ENCODE measurements at regions not wholly inside any gene's neighbourhood (a gene's known extent, or its start where the extent isn't known, plus 50 kb on each side); places are given as distances from the start of the nearest gene placed in this dataset.
"Not testable (repeated sequence)": the region's sequence is repeated elsewhere in the genome, so short reads cannot be mapped to it uniquely, and the experiment has no call there.

DNA sequence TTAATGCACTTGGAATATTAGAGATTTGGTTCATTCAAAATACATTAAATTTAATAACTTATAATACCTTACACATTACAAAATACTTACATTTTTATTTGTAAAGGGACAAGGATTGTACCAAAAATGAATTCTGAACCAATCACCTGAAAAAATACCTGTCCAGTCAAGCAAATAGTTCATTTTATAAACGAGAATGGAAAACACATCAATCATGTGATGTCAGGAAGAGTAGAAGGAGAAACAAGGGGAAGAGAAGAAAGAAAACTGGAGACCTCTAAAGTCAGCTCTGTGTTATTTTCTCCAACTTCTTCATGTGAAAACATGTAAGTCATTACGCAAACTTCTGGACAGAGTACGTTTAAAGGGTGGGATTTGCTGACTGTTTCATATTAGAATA is 989.0 kb upstream of the NUDT12 start:
- DNase-seq (no peak), ATAC-seq (no peak)
- intact Hi-C loops (cut with DNase I) = no loop called here
- no peak overlapping the region for H3K27ac ChIP-seq
- no peaks in the 10 kb centered on the region for H3K27me3 ChIP-seq
- no peak overlapping the region for H3K4me3 ChIP-seq
- no peaks in the 10 kb centered on the region for H3K9me3 ChIP-seq
- H3K36me3 ChIP-seq = no peaks in the 10 kb centered on the region
- TF ChIP-seq POLR2A (IDR thresholded peaks at IDR 0.05) = no peak
- TF ChIP-seq, protein P1, sequence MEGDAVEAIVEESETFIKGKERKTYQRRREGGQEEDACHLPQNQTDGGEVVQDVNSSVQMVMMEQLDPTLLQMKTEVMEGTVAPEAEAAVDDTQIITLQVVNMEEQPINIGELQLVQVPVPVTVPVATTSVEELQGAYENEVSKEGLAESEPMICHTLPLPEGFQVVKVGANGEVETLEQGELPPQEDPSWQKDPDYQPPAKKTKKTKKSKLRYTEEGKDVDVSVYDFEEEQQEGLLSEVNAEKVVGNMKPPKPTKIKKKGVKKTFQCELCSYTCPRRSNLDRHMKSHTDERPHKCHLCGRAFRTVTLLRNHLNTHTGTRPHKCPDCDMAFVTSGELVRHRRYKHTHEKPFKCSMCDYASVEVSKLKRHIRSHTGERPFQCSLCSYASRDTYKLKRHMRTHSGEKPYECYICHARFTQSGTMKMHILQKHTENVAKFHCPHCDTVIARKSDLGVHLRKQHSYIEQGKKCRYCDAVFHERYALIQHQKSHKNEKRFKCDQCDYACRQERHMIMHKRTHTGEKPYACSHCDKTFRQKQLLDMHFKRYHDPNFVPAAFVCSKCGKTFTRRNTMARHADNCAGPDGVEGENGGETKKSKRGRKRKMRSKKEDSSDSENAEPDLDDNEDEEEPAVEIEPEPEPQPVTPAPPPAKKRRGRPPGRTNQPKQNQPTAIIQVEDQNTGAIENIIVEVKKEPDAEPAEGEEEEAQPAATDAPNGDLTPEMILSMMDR (IDR thresholded peaks at IDR 0.05) = no peak
- no peaks in the 10 kb centered on the region for H3K4me1 ChIP-seq
- 52% methylated on average over 3 of the region's 3 CpGs for WGBS (ENCODE audit: insufficient coverage, low coverage, low lambda C conversion rate, missing lambda C conversion rate)

DNA sequence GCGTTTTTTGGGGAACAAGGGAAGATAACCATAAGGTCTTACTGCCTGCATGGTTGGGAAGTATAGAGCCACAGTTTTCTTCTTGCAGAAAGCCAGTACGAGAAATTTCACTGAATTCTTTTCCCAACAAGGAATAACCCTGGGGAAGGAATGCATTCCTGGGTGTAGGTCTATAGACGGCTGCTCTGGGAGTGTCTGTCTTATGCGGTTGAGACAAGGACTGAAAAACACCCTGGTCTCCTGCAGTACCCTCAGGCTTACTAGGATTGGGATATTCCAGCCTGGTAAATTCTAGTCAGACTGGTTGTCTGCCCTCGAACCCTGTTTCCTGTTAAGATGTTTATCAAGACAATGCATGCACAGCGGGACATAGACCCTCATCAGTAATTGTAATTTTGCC is 984.3 kb upstream of the NUDT12 start:
- DNase-seq; H3K27me3 ChIP-seq; H3K4me1 ChIP-seq; intact Hi-C loops (cut with DNase I); H3K9me3 ChIP-seq; H3K4me3 ChIP-seq; H3K36me3 ChIP-seq; ATAC-seq; H3K27ac ChIP-seq: not testable (repeated sequence)
- 60% methylated on average over 5 of the region's 6 CpGs for WGBS (ENCODE audit: insufficient coverage, low coverage, low lambda C conversion rate, missing lambda C conversion rate)

DNA sequence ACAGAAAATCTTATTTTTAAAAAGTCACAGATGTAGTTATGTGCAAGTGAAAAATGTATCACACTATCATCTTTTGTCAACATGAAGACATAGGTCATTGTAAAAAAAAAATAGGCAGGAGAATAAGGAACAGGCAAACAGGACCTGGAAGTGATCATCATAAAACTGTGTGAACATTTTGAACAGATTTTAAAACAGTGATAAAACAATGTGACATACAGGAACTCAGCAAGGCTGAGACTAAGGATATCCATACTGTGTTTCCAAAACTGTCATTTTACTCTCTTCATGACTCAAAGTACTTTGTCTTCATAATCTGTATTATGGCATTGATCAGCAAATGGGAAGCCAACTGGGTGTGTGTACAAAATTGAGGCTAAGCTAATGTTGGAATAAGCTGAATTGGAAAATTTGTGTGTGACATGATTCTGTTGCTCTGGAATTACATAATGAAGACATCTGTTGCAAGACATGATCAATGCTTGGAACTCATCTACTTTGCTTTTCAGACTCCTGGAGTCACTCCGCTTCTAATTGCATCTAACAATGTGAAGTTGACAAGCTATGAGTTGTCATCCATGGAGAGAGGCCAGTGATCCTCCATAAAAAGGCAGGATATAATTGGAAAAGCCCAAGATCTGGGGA is 978.7 kb upstream of the NUDT12 start:
- DNase-seq (no peak), ATAC-seq (no peak)
- Histone ChIP-seq H3K9me3 (no peaks in the 10 kb centered on the region), H3K27me3 (no peaks in the 10 kb centered on the region), H3K4me1 (no peaks in the 10 kb centered on the region), H3K36me3 (no peaks in the 10 kb centered on the region), H3K4me3 (no peak overlapping the region), H3K27ac (no peak overlapping the region)
- TF ChIP-seq POLR2A (IDR thresholded peaks at IDR 0.05) = no peak
- TF ChIP-seq, protein P1 (IDR thresholded peaks at IDR 0.05) = no peak
- 62% methylated on average over 1 of the region's 1 CpG for whole genome bisulfite sequencing (ENCODE audit: insufficient coverage, low coverage, low lambda C conversion rate, missing lambda C conversion rate)
- intact Hi-C loops (cut with DNase I) = no loop called here

DNA sequence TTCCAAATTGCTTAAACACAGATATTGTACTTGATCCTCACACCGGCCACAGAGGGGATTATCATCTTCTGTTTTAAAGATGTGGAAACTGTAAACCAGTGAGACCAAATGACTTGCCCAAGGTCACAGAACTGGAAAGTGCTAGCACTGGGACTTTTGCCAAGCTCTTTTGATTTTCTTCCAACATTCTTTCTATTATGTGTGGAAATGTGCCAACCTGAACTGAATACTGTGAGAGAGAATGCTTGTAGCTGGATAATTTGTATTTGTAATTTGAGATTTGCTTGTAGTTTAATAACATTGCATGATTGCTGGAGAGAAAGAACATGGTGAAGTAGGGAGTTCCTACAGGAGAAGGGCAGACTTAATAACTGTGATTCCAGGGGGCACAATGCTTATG is 977.9 kb upstream of the NUDT12 start:
- Histone ChIP-seq H3K4me1 (no peaks in the 10 kb centered on the region), H3K27me3 (no peaks in the 10 kb centered on the region), H3K9me3 (no peaks in the 10 kb centered on the region), H3K36me3 (no peaks in the 10 kb centered on the region), H3K4me3 (no peak overlapping the region), H3K27ac (no peak overlapping the region)
- TF ChIP-seq, protein P1 (IDR thresholded peaks at IDR 0.05) = no peak
- TF ChIP-seq POLR2A (IDR thresholded peaks at IDR 0.05) = no peak
- 0% methylated on average over 1 of the region's 1 CpG for WGBS (ENCODE audit: insufficient coverage, low coverage, low lambda C conversion rate, missing lambda C conversion rate)
- DNase-seq = no peak
- no peak for ATAC-seq
- intact Hi-C loops (cut with DNase I) = no loop called here

DNA sequence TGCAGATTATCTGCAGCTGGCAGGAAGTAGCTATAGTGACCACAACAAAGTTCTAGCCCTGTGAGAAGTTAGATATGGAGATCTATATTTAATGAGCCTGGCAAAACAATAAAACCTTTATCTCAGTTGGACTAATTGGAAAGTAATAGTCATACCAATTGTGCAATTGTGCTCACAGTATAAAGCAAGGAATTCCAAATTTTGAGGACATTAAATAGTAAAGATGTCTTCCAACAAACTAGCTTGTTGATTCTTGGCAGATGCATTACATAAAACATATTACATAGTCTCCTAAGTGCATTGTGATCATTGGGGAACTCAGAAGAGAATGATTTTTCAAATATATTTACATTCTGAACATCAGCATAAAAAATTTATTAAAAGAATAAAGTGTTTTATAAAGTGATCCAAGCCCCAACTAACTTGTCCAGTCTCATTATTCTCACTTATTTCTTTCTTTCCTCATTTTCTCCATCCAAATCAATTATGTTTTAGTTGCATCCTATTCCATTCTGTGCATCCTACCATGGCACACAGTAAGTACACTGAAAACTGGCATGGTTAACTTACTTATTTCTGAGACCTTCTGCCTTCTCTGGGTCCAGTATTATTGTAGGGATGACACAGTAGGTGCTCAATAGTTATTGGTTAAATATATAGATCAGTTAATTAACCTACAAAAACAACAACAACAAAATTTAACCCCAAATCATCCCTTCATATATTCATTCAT is 977.2 kb upstream of the NUDT12 start:
- no peak overlapping the region for H3K27ac ChIP-seq
- no peak overlapping the region for H3K4me3 ChIP-seq
- TF ChIP-seq, protein P1 (IDR thresholded peaks at IDR 0.05) = no peak
- H3K27me3 ChIP-seq = no peaks in the 10 kb centered on the region
- H3K9me3 ChIP-seq = no peaks in the 10 kb centered on the region
- H3K36me3 ChIP-seq = no peaks in the 10 kb centered on the region
- no peaks in the 10 kb centered on the region for H3K4me1 ChIP-seq
- DNase-seq (no peak), ATAC-seq (no peak)
- intact Hi-C loops (cut with DNase I) = no loop called here

Data from right lobe of liver (tissue), 6 donors.